ENCODE measurements at regions not wholly inside any gene's neighbourhood (a gene's known extent, or its start where the extent isn't known, plus 50 kb on each side); places are given as distances from the start of the nearest gene placed in this dataset.

- intact Hi-C loops (cut with DNase I) = no loop called here
- 64 to 75% (median 70%) methylated on average over 2 of the region's 2 CpGs for WGBS, 4 donors
- no peaks in the 10 kb centered on the region for H3K36me3 ChIP-seq (replicated peaks in 1 of 2)
- no peaks in the 10 kb centered on the region for H3K9me3 ChIP-seq (replicated peaks in 1 of 3)
- H3K4me3 ChIP-seq = no peak overlapping the region
- no peaks in the 10 kb centered on the region for H3K4me1 ChIP-seq (replicated peaks in 1 of 2)
- no peaks in the 10 kb centered on the region for H3K27me3 ChIP-seq
- TF ChIP-seq CTCF (IDR thresholded peaks at IDR 0.05) = no peak
- TF ChIP-seq POLR2A (IDR thresholded peaks at IDR 0.05) = no peak
- no peak for DNase-seq
- H3K27ac ChIP-seq = no peak overlapping the region
Measured at GRCh38 chr6:134866563-134866962, 83.3 kb downstream of the ALDH8A1 start.

- H3K4me3 ChIP-seq = no peak overlapping the region
- no peak overlapping the region for H3K27ac ChIP-seq
- intact Hi-C loops (cut with DNase I) = no loop called here
- no peaks in the 10 kb centered on the region for H3K36me3 ChIP-seq (replicated peaks in 1 of 2)
- no peak for DNase-seq
- H3K4me1 ChIP-seq (replicated peaks in 1 of 2) = no peaks in the 10 kb centered on the region
- H3K27me3 ChIP-seq = no peaks in the 10 kb centered on the region
- TF ChIP-seq CTCF (IDR thresholded peaks at IDR 0.05) = no peak
- TF ChIP-seq POLR2A (IDR thresholded peaks at IDR 0.05) = no peak
- WGBS, 4 donors = 62 to 81% (median 74%) methylated on average over 3 of the region's 3 CpGs
- H3K9me3 ChIP-seq (replicated peaks in 1 of 3) = no peaks in the 10 kb centered on the region
Measured at GRCh38 chr6:134864558-134864957, 85.3 kb downstream of the ALDH8A1 start.

DNA sequence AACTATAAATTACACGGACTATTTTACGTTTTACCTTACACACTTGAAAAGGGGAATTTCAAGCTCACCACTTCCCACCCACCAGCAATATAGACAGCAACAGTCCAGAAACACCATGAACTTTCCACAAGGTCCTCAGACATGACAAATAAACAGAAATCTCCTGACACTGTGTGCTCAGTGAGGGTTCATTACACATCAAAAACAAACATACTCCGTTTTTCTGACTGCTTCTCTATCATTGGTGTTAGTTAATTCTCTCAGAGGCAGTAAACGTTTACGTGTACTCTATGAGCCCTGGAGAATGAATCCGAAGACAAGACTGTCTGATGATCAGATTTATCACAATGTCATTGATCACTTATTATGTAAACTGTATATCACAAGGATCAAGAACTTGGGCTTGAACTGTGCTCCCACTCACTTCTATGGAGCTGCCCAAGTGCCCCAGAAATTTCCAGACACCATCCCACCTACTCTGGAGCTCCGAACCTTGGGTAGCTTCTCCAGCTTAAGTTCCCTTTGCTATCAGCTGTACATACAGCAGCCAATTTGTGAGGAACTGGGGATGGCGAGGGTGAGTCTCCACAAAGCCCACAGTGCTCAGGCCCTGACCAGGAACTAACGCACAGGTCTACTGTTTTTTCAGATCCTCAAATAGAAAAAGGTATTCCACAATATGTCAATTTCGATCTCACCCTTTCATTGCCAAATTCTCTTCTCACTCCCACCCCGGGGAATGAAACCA lies 86.0 kb downstream of the ALDH8A1 start:
- no peak overlapping the region for H3K27ac ChIP-seq
- H3K27me3 ChIP-seq = no peaks in the 10 kb centered on the region
- no peaks in the 10 kb centered on the region for H3K36me3 ChIP-seq (replicated peaks in 1 of 2)
- DNase-seq = no peak
- no peaks in the 10 kb centered on the region for H3K4me1 ChIP-seq (replicated peaks in 1 of 2)
- 77 to 87% (median 80%) methylated on average over 11 of the region's 11 CpGs for WGBS, 4 donors
- H3K9me3 ChIP-seq (replicated peaks in 1 of 3) = no peaks in the 10 kb centered on the region
- intact Hi-C loops (cut with DNase I) = no loop called here
- no peak for TF ChIP-seq CTCF (IDR thresholded peaks at IDR 0.05)
- TF ChIP-seq POLR2A (IDR thresholded peaks at IDR 0.05) = no peak
- H3K4me3 ChIP-seq = no peak overlapping the region

DNA sequence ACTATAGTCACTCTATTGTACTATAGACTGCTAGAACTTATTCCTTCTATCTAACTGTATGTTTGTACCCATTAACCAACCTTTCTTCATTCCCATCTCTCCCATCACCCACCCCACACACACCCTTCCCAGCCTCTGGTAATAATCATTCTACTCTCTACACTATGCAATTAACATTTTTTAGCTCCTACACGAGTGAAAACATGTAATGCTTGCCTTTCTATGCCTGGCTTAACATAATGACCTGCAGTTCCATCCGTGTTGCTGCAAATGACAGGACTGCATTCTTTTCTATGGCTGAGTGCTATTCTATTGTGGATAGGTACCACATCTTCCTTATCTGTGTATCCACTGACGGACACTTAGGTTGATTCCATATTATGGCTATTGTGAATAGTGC lies 95.5 kb downstream of the ALDH8A1 start:
- peaks cover 0 to 11% of the 10 kb centered on the region in 2 donors for H3K4me1 ChIP-seq (replicated peaks in 1 of 2)
- DNase-seq = no peak
- H3K9me3 ChIP-seq (replicated peaks in 1 of 3) = no peaks in the 10 kb centered on the region
- H3K27me3 ChIP-seq = no peaks in the 10 kb centered on the region
- no peak overlapping the region for H3K4me3 ChIP-seq
- H3K27ac ChIP-seq = no peak overlapping the region
- no peak for TF ChIP-seq CTCF (IDR thresholded peaks at IDR 0.05)
- TF ChIP-seq POLR2A (IDR thresholded peaks at IDR 0.05) = no peak
- WGBS, 4 donors = 78 to 90% (median 83%) methylated on average over 3 of the region's 3 CpGs
- intact Hi-C loops (cut with DNase I) = no loop called here
- no peaks in the 10 kb centered on the region for H3K36me3 ChIP-seq (replicated peaks in 1 of 2)

Measured in adrenal gland (tissue), 9 donors.